Heart right ventricle (tissue), 16 donors: ENCODE measurements at regions not wholly inside any gene's neighbourhood (a gene's known extent, or its start where the extent isn't known, plus 50 kb on each side); places are given as distances from the start of the nearest gene placed in this dataset.
A peak's percentile ranks its signal among the peaks of the same experiment; 100 is the strongest.
"Not testable (repeated sequence)": the region's sequence is repeated elsewhere in the genome, so short reads cannot be mapped to it uniquely, and the experiment has no call there.

Experiments used
- ATAC-seq, 8 donors: fragments of 200-7000 bp; cut with Tn5 transposase; one replicate each; pipeline ENCODE4 v1.9.1; 2020; ENCODE audit warnings: mild to moderate bottlenecking in 8 of 8, moderate library complexity in 8 of 8, moderate number of reproducible peaks in 1 of 8
- DNase-seq, 2 donors: peaks; one replicate each; pipeline ENCODE4 v3.0.0-alpha.2; 2020
- H3K27ac ChIP-seq, 10 donors: fragments of 200-600 bp; sonication (generic) in 2 of 10; one replicate each; pipeline versions ENCODE4 v1.5.0 to v1.8.0; 2020 to 2022; ENCODE audit warnings: mild to moderate bottlenecking in 3 of 10
- H3K27me3 ChIP-seq, 7 donors: fragments of 200-600 bp; one replicate each; pipeline ENCODE4 v1.8.0; 2021 to 2022; ENCODE audit warnings: mild to moderate bottlenecking in 2 of 7
- H3K36me3 ChIP-seq, 9 donors: fragments of 200-600 bp; sonication (generic) in 1 of 9; one replicate each; pipeline versions ENCODE4 v1.5.0 to v1.8.0; 2020 to 2022; ENCODE audit warnings: mild to moderate bottlenecking in 2 of 9
- H3K4me1 ChIP-seq, 9 donors: fragments of 200-600 bp; sonication (generic) in 1 of 9; one replicate each; pipeline versions ENCODE4 v1.5.0 to v1.8.0; 2020 to 2022; ENCODE audit warnings: mild to moderate bottlenecking in 4 of 9
- H3K4me3 ChIP-seq, 10 donors: fragments of 200-600 bp; sonication (generic) in 2 of 10; one replicate each; pipeline versions ENCODE4 v1.5.0 to v1.8.0; 2020 to 2022; ENCODE audit warnings: mild to moderate bottlenecking in 7 of 10, moderate library complexity in 2 of 10
- H3K9me3 ChIP-seq, 11 donors: fragments of 200-600 bp in 10 of 11; sonication (generic) in 2 of 11; one replicate each; pipeline versions ENCODE4 v1.5.0 to v1.8.0; 2013 to 2022; ENCODE audit warnings: mild to moderate bottlenecking in 2 of 11, control low read depth in 1 of 11, moderate library complexity in 1 of 11
- WGBS, 2 donors: extraction: QIAGEN DNeasy Blood & Tissue Kit; methylation state at CpG; one replicate each; pipeline ENCODE4 v1.1.7; 2013; ENCODE audit warnings: inconsistent platforms in 1 of 2; 5-methylcytosine and 5-hydroxymethylcytosine counted together
- intact Hi-C, 10 donors: fragments of 100-400 bp; cut with DNase I; formaldehyde crosslinking; loops; one replicate each; pipeline versions ENCODE4 v1.11.1 to v1.14.2; 2022
- TF ChIP-seq, protein P1 (sequence below), 9 donors: fragments of 200-600 bp; sonication (generic) in 2 of 9; IDR thresholded peaks; one replicate each; pipeline versions ENCODE4 v1.5.0 to v1.8.0; 2021 to 2022; ENCODE audit warnings: antibody characterized with exemption in 9 of 9, mild to moderate bottlenecking in 5 of 9, moderate library complexity in 1 of 9
- donor health status: Arrhythmogenic right ventricular cardiomyopathy.
- donor health status: ischemic (EF 13 %, LVEDD 7.1; RV severe dilation, severe dysfunction).
- donor health status: healthy with polysubstance abuse.
- donor health status: DM: no; HTN: yes; CAD: no.
- donor health status: DM: no; HTN: no; CAD: no.
- donor health status: ischemic (EF 25% LVEDD 6.9; RV normal size, moderate dysfunction).
- donor health status: ischemic (EF 25% LVEDD 5.7; RV mildly dilated, moderate dysfunction).
- donor health status: healthy.
- donor health status: DM: yes; HTN: yes; CAD: no.
- donor health status: Ischemic cardiomyopathy.
- donor health status: ischemic (EF 35%, LVEDD 5.7; RV mildly dilated, moderate dysfunction).
- donor health status: nonischemic (EF 11% LVEDD 7.7; RV severe dilation, severe dysfunction).
- donor health status: DM: yes; HTN: yes; CAD: no.
- donor health status: PGD.
- donor health status: ischemic (EF 29% LVEDD 5.4; RV normal size, mild dysfunction).
- donor health status: nonischemic (EF 23%, LVEDD 6.1; RV moderate dilation, normal function).

- ATAC-seq, intact Hi-C loops, H3K36me3 ChIP-seq, H3K4me1 ChIP-seq, DNase-seq, H3K27me3 ChIP-seq, H3K9me3 ChIP-seq: not testable (repeated sequence)
- peak overlapping the region in 2 of 10 donors; percentile 47 to 63 for H3K27ac ChIP-seq
- H3K4me3 ChIP-seq, result peak overlapping the region in 3 of 10 donors; percentile 28 to 43 (median 34)
- 59 to 66% methylated on average over 13 to 16 of the region's 21 CpGs for WGBS, 2 donors
These were observed 464.6 kb upstream of the ZNG1F start for GRCh38 chr9:41653560-41654340.

GRCh38 chr9:41652800-41653199 is 463.7 kb upstream of the ZNG1F start:
- WGBS, 2 donors, result 86 to 94% methylated on average over 13 to 15 of the region's 17 CpGs
- H3K36me3 ChIP-seq, H3K27ac ChIP-seq, H3K4me1 ChIP-seq, H3K27me3 ChIP-seq, DNase-seq, H3K9me3 ChIP-seq, intact Hi-C loops, ATAC-seq: not testable (repeated sequence)
- H3K4me3 ChIP-seq, result peak overlapping the region in 1 of 10 donors; percentile 7

- DNase-seq, H3K4me3 ChIP-seq, intact Hi-C loops, H3K27me3 ChIP-seq, H3K36me3 ChIP-seq, ATAC-seq, H3K27ac ChIP-seq, H3K4me1 ChIP-seq, H3K9me3 ChIP-seq: not testable (repeated sequence)
- WGBS, 2 donors, result 75 to 76% methylated on average over 21 to 23 of the region's 29 CpGs
These were observed 463.1 kb upstream of the ZNG1F start for GRCh38 chr9:41652100-41652713.

- ATAC-seq, intact Hi-C loops, H3K27ac ChIP-seq, H3K9me3 ChIP-seq, H3K4me3 ChIP-seq, DNase-seq, H3K4me1 ChIP-seq, H3K27me3 ChIP-seq, H3K36me3 ChIP-seq: not testable (repeated sequence)
- 65 to 68% methylated on average over 5 of the region's 5 CpGs for WGBS, 2 donors
These were observed 461.0 kb upstream of the ZNG1F start for GRCh38 chr9:41650086-41650485.

DNA sequence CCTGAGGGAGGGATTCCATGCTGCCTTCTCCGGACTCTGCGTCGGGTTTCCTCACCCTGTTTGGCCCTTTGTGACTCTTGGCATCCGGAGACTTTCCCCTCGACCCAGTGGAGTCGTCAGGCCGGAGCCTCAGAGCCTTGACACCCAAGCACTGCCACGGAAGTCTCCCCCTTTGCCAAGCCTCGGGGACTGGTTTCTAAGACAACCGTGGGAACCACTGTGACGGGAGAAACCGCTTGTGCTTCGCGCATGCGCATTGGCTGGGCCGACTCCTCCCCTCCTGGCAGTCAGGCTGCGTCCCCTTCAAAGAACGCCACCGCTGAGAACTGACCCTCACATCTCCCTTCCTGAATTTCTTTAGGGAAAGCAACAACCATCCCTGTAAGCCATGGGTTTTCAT is 459.4 kb upstream of the ZNG1F start:
- ATAC-seq (peak in 1 of 8 donors; percentile 72), DNase-seq (peak; percentile 24 to 64)
- H3K36me3 ChIP-seq, H3K27ac ChIP-seq, H3K9me3 ChIP-seq, intact Hi-C loops, H3K4me1 ChIP-seq, H3K27me3 ChIP-seq: not testable (repeated sequence)
- WGBS, 2 donors, result 17% methylated on average over 8 of the region's 19 CpGs; no CpG with 5 or more reads in 1 of the 2 donors
- peak overlapping the region in 3 of 10 donors; percentile 18 to 29 (median 25) for H3K4me3 ChIP-seq

DNA sequence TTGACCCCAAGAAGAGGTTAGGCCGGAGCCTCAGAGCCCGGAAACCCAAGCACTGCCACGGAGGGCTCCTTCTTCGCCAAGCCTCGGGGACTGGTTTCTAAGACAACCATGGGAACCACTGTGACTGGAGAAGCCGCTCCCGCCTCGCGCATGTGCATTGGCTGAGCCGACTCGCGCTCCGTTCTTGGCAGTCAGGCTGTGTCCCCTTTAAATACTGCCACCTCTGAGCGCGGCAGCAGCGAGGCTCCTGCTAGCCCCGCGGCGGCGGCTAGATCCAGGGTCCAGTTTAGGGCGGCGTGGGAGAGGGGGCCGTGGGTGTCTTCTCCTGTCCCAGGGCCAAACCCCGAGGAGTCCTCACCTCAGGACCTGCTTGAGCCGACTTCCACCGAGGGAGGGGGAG is 457.1 kb upstream of the ZNG1F start:
- H3K4me1 ChIP-seq, H3K36me3 ChIP-seq, ATAC-seq, DNase-seq, intact Hi-C loops, H3K4me3 ChIP-seq, H3K27ac ChIP-seq, H3K27me3 ChIP-seq, H3K9me3 ChIP-seq: not testable (repeated sequence)
- 88 to 90% methylated on average over 26 of the region's 26 CpGs for WGBS, 2 donors

DNA sequence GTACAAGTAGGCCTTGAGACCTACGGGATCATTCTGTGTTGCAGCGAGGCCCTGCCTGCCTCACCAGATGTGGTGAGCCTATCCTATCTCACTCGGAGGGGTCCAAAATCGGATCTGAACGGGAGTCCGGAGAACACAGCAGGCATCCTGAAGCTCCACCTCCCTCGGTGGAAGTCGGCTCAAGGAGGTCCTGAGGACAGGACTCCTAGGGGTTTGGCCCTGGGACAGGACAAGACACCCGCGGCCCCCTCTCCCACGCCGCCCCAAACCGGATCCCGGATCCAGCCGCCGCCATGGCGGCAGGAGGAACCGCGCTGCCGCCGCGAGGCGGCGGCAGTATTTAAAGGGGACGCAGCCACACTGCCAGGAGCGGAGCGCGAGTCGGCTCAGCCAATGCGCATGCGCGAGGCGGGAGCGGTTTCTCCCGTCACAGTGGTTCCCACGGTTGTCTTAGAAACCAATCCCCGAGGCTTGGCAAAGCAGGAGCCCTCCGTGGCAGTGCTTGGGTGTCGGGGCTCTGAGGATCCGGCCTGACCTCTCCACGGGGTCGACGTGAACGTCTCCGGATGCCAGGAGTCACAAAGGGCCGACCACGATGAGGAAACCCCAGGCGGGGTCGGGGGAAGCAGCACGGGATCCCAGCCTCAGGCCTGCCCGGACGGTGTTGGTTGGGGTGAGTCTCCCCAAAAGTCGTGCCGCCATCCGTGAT is 454.6 kb upstream of the ZNG1F start:
- H3K4me3 ChIP-seq, result peak overlapping the region in 9 of 10 donors; percentile 34 to 67 (median 55)
- peak; percentile 68 to 81 for DNase-seq
- TF ChIP-seq, protein P1, sequence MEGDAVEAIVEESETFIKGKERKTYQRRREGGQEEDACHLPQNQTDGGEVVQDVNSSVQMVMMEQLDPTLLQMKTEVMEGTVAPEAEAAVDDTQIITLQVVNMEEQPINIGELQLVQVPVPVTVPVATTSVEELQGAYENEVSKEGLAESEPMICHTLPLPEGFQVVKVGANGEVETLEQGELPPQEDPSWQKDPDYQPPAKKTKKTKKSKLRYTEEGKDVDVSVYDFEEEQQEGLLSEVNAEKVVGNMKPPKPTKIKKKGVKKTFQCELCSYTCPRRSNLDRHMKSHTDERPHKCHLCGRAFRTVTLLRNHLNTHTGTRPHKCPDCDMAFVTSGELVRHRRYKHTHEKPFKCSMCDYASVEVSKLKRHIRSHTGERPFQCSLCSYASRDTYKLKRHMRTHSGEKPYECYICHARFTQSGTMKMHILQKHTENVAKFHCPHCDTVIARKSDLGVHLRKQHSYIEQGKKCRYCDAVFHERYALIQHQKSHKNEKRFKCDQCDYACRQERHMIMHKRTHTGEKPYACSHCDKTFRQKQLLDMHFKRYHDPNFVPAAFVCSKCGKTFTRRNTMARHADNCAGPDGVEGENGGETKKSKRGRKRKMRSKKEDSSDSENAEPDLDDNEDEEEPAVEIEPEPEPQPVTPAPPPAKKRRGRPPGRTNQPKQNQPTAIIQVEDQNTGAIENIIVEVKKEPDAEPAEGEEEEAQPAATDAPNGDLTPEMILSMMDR (IDR thresholded peaks at IDR 0.05), result peak in 6 of 9 donors; percentile 17 to 61 (median 45)
- H3K27me3 ChIP-seq, H3K9me3 ChIP-seq, intact Hi-C loops, H3K4me1 ChIP-seq, H3K36me3 ChIP-seq: not testable (repeated sequence)
- peak overlapping the region in 8 of 10 donors; percentile 44 to 90 (median 79) for H3K27ac ChIP-seq
- 7% methylated on average over 50 to 53 of the region's 55 CpGs for WGBS, 2 donors
- ATAC-seq, result peak in 7 of 8 donors; percentile 83 to 100 (median 90)

- H3K36me3 ChIP-seq, H3K4me3 ChIP-seq, H3K27ac ChIP-seq, H3K27me3 ChIP-seq, H3K9me3 ChIP-seq, H3K4me1 ChIP-seq, intact Hi-C loops, DNase-seq, ATAC-seq: not testable (repeated sequence)
- WGBS, 2 donors, result 69 to 70% methylated on average over 3 of the region's 3 CpGs
These were observed 444.6 kb upstream of the ZNG1F start for GRCh38 chr9:41633726-41634125.

GRCh38 chr9:41623666-41624065 is 434.5 kb upstream of the ZNG1F start:
- intact Hi-C loops, H3K4me3 ChIP-seq, H3K27me3 ChIP-seq, H3K27ac ChIP-seq, ATAC-seq, DNase-seq, H3K4me1 ChIP-seq, H3K36me3 ChIP-seq, H3K9me3 ChIP-seq: not testable (repeated sequence)
- WGBS, 2 donors, result 83 to 88% methylated on average over 9 to 10 of the region's 10 CpGs

- WGBS, 2 donors, result 47 to 80% methylated on average over 2 of the region's 2 CpGs
- H3K4me1 ChIP-seq, H3K27ac ChIP-seq, ATAC-seq, H3K9me3 ChIP-seq, DNase-seq, intact Hi-C loops, H3K4me3 ChIP-seq, H3K27me3 ChIP-seq, H3K36me3 ChIP-seq: not testable (repeated sequence)
These were observed 430.1 kb upstream of the ZNG1F start for GRCh38 chr9:41619254-41619653.
